BLaER1 treated with 17β-estradiol and CSF1 and Interleukin-3, amounts not matched to agents 10 nM and 100 nM (cell line): ENCODE measurements at regions not wholly inside any gene's neighbourhood (a gene's known extent, or its start where the extent isn't known, plus 50 kb on each side); places are given as distances from the start of the nearest gene placed in this dataset.
A peak's percentile ranks its signal among the peaks of the same experiment; 100 is the strongest.
"Not testable (repeated sequence)": the region's sequence is repeated elsewhere in the genome, so short reads cannot be mapped to it uniquely, and the experiment has no call there.

Experiments
- H3K27ac ChIP-seq, 11 experiments: shearing (Covaris generic); formaldehyde crosslinking; 2 replicates each; pipeline ENCODE4 v1.8.1; 2022
- H3K27me3 ChIP-seq, 11 experiments: shearing (Covaris generic); formaldehyde crosslinking; 2 replicates each; pipeline ENCODE4 v1.8.1; 2022
- H3K36me3 ChIP-seq, 11 experiments: shearing (Covaris generic); formaldehyde crosslinking; 2 replicates each; pipeline ENCODE4 v1.8.1; 2022
- H3K4me1 ChIP-seq, 10 experiments: shearing (Covaris generic); formaldehyde crosslinking; 2 replicates each; pipeline ENCODE4 v1.8.1; 2022
- H3K4me2 ChIP-seq, 11 experiments: shearing (Covaris generic); formaldehyde crosslinking; 2 replicates each; pipeline ENCODE4 v1.8.1; 2022
- H3K4me3 ChIP-seq, 10 experiments: shearing (Covaris generic); formaldehyde crosslinking; 2 replicates each; pipeline ENCODE4 v1.8.1; 2022
- H3K9ac ChIP-seq, 11 experiments: shearing (Covaris generic); formaldehyde crosslinking; 2 replicates each; pipeline ENCODE4 v1.8.1; 2022
- H3K9me3 ChIP-seq, 11 experiments: shearing (Covaris generic); formaldehyde crosslinking; replicated peaks in 1 of 11; 2 replicates each; pipeline ENCODE4 v1.8.1; 2022
- H4K20me1 ChIP-seq, 11 experiments: shearing (Covaris generic); formaldehyde crosslinking; 2 replicates each; pipeline ENCODE4 v1.8.1; 2022
- Cebpa-rat ChIP-seq, 11 experiments: shearing (Covaris generic); IDR thresholded peaks; 2 replicates each; pipeline ENCODE4 v1.8.1; 2022

DNA sequence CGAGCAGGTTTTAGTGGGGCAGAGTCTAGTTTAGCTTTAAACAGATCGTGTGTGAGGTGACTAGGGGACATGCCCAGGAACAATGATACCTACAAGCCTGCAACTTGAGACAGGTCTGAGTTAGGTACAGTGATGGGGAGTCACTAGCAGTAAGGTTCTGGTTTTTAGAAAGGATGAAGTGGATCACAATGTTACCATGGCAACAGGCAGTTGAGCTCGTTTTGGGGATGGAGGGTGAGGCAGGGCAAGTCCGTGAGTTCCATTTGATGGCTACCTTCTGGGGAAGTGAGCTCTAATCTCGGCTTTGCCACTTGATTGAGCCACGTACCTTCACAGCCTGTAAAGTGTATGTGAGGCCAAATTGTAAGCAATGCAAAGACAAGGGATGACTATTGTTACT, 76.0 kb upstream of the GTF3A start:
- Histone ChIP-seq H3K9ac (no peak overlapping the region), H3K36me3 (no peaks in the 10 kb centered on the region), H3K27me3 (no peaks in the 10 kb centered on the region), H3K4me2 (no peak overlapping the region), H3K4me1 (peaks cover 0 to 33% (median 0%) of the 10 kb centered on the region in 10 experiments; a peak in 6 of 20 replicates), H3K4me3 (no peak overlapping the region), H3K9me3 (peaks cover 0 to 15% (median 13%) of the 10 kb centered on the region in 11 experiments; a peak in 15 of 22 replicates), H3K27ac (no peak overlapping the region), H4K20me1 (no peaks in the 10 kb centered on the region)
- TF ChIP-seq Cebpa-rat (IDR thresholded peaks at IDR 0.05): no peak

DNA sequence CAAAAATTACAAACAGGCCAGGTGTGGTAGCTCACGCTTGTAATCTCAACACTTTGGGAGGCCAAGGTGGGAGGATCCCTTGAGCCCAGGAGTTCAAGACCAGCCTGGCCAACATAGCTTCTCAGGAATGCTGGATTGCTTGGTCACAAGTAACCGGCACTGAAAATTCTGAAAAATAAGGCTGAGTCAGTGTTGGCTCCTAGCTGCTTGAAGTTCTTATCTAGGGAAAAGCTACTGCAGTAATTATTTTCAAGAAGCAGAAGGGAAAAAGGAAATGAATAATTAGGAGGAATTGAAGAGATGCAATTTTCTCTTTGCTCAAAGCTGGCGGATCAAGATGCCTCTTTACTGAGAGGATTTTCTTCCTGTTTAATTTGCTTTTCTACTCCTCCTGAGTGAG, 75.0 kb upstream of the GTF3A start:
- Histone ChIP-seq H4K20me1 (no peaks in the 10 kb centered on the region), H3K27ac (no peak overlapping the region), H3K9me3 (peaks cover 0 to 15% (median 13%) of the 10 kb centered on the region in 11 experiments; a peak in 15 of 22 replicates), H3K4me3 (no peak overlapping the region), H3K4me2 (peak overlapping the region in 2 of 11 experiments; percentile 37 to 72; a peak in 4 of 22 replicates), H3K9ac (no peak overlapping the region), H3K27me3 (no peaks in the 10 kb centered on the region), H3K36me3 (no peaks in the 10 kb centered on the region), H3K4me1 (peaks cover 0 to 33% (median 0%) of the 10 kb centered on the region in 10 experiments; a peak in 6 of 20 replicates)
- TF ChIP-seq Cebpa-rat (IDR thresholded peaks at IDR 0.05): no peak

DNA sequence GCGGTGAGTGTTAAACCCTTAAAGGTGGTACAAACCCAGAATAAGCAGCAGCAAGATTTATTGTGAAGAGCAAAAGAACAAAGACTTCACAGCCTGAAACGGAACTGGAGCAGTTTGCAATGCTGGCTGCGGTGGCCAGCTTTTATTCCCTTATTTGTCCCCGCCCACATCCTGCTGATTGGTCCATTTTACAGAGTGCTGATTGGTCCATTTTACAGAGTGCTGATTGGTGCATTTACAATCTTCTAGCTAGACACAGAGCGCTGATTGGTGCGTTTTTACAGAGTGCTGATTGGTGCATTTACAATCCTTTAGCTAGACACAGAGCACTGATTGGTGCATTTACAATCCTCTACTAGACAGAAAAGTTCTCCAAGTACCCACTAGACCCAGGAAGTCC, 73.6 kb upstream of the GTF3A start:
- Histone ChIP-seq H3K4me1 (peaks cover 0 to 33% (median 0%) of the 10 kb centered on the region in 10 experiments; a peak in 6 of 20 replicates), H3K9me3 (peaks cover 0 to 15% (median 13%) of the 10 kb centered on the region in 11 experiments; a peak in 15 of 22 replicates)
- not testable (repeated sequence) for H3K4me3 ChIP-seq, H3K4me2 ChIP-seq, H3K27ac ChIP-seq, H3K36me3 ChIP-seq, H3K9ac ChIP-seq, H3K27me3 ChIP-seq, H4K20me1 ChIP-seq

DNA sequence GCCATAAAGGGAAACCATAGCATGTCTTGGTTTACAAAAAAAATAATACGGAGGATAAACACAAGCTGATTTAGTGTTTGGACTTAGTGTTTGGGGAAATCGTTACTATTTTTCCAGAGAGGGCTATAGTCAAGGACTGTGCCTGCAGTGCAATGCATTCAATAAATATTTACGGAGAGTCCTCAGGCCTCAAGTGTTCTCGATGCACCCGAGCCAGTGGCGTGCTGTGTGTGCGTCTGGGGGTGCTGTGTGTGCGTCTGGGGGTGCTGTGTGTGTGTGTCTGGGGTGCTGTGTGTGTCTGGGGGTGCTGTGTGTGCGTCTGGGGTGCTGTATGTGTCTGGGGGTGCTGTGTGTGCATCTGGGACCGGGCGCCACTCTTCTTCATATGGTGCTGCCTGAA, 71.7 kb upstream of the GTF3A start:
- Histone ChIP-seq H3K4me2 (no peak overlapping the region), H3K27me3 (no peaks in the 10 kb centered on the region), H3K27ac (no peak overlapping the region), H3K36me3 (no peaks in the 10 kb centered on the region), H3K4me1 (peaks cover 0 to 23% (median 0%) of the 10 kb centered on the region in 10 experiments; a peak in 6 of 20 replicates), H3K4me3 (no peak overlapping the region), H4K20me1 (no peaks in the 10 kb centered on the region), H3K9me3 (peaks cover 0 to 15% (median 13%) of the 10 kb centered on the region in 11 experiments; a peak in 15 of 22 replicates), H3K9ac (no peak overlapping the region)
- no peak for TF ChIP-seq Cebpa-rat (IDR thresholded peaks at IDR 0.05)

DNA sequence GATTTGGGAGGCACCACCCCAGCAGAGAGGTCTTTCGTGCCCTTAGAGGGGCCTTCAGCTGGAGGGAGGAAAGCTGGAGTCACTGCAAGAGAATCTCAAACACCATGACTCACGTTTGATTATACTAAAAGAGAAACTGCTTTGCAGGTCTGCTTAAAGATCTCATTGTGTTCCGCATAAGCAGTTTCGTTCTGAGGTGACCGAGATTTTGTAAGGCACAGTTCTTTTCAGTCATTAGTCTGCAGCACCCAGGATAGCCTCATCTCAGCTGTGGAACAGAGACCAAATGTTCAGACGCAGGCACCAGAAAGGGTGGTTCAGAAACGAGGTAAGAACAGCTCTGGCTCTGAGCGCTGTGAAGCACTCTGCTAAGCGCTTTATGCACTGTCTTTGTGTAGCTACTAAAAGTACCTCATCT, 71.2 kb upstream of the GTF3A start:
- H3K36me3 ChIP-seq: no peaks in the 10 kb centered on the region
- no peaks in the 10 kb centered on the region for H4K20me1 ChIP-seq
- H3K4me1 ChIP-seq: peaks cover 0 to 18% (median 0%) of the 10 kb centered on the region in 10 experiments; a peak in 5 of 20 replicates
- no peak overlapping the region for H3K4me2 ChIP-seq
- no peak overlapping the region for H3K27ac ChIP-seq
- H3K4me3 ChIP-seq: no peak overlapping the region
- H3K27me3 ChIP-seq: no peaks in the 10 kb centered on the region
- no peak for TF ChIP-seq Cebpa-rat (IDR thresholded peaks at IDR 0.05)
- H3K9me3 ChIP-seq: peaks cover 0 to 15% (median 13%) of the 10 kb centered on the region in 11 experiments; a peak in 15 of 22 replicates
- no peak overlapping the region for H3K9ac ChIP-seq

DNA sequence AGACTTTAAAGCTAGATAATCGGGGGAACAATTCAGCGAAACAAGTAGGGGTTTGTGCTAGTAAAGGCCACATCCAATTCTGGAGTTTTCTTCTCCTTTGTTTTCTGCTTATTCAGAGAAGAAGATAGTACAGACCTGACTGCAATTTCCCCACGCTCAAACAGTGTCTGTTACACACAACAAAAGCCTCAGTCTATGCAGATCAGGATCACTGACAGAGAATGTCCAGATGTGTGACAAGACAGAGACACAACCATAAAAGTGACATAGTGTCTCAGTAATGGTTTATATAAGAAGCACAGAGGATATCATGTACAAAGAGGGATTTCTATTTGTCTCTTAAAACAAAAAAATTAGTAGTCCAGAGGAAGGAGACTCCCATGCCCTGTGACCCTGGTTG, 70.7 kb upstream of the GTF3A start:
- Histone ChIP-seq H3K4me2 (no peak overlapping the region), H3K9ac (no peak overlapping the region), H3K36me3 (no peaks in the 10 kb centered on the region), H3K9me3 (peaks cover 0 to 15% (median 13%) of the 10 kb centered on the region in 11 experiments; a peak in 15 of 22 replicates), H3K4me3 (no peak overlapping the region), H3K27ac (no peak overlapping the region), H4K20me1 (no peaks in the 10 kb centered on the region; a peak in 1 of 22 replicates), H3K4me1 (peaks cover 0 to 16% (median 0%) of the 10 kb centered on the region in 10 experiments; a peak in 5 of 20 replicates), H3K27me3 (no peaks in the 10 kb centered on the region)
- TF ChIP-seq Cebpa-rat (IDR thresholded peaks at IDR 0.05): no peak

DNA sequence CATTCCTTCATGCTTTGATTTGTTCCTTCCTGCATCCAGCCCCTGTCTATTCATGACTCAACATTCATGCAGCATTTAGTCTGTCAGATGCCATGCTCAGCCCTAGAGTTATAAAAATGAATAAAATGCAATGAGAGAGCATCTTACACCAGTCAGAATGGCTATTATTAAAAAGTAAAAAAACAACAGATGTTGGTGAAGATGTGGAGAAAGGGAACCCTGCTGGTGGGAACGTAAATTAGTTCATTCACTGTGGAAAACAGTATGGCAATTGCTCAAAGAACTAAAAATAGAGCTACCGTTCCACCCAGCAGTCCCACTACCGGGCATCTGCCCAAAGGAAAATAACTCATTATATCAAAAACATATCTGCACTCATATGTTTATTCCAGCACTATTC, 70.0 kb upstream of the GTF3A start:
- peaks cover 0 to 15% (median 13%) of the 10 kb centered on the region in 11 experiments; a peak in 15 of 22 replicates for H3K9me3 ChIP-seq
- H3K27ac ChIP-seq: no peak overlapping the region
- H3K4me2 ChIP-seq: no peak overlapping the region
- H3K4me3 ChIP-seq: no peak overlapping the region
- H3K27me3 ChIP-seq: no peaks in the 10 kb centered on the region
- peaks cover 0 to 12% (median 0%) of the 10 kb centered on the region in 10 experiments; a peak in 5 of 20 replicates for H3K4me1 ChIP-seq
- H3K36me3 ChIP-seq: no peaks in the 10 kb centered on the region
- H3K9ac ChIP-seq: no peak overlapping the region
- TF ChIP-seq Cebpa-rat (IDR thresholded peaks at IDR 0.05): no peak
- H4K20me1 ChIP-seq: no peaks in the 10 kb centered on the region; a peak in 2 of 22 replicates

DNA sequence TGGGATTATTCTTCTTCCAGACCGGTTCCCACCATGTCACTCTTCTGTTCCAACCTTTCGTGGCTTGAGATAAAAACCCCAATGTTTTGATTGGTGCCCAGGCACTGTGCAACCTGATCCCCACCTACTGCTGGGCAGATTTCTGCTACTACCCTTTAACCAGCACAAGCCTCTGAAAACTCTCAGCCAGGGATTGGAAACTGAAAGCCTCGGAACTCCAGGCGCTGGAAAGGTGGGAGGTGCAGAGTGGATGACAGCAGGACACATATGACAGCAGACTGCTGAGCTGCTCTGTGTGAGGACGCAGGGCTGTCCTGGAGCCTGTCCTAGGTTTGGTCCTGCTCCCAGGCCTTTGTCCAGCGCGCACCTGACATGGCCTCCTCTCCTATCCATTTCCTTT, 68.5 kb upstream of the GTF3A start:
- Histone ChIP-seq H3K4me1 (no peaks in the 10 kb centered on the region), H4K20me1 (no peaks in the 10 kb centered on the region; a peak in 3 of 22 replicates), H3K36me3 (no peaks in the 10 kb centered on the region), H3K4me3 (no peak overlapping the region), H3K27me3 (no peaks in the 10 kb centered on the region), H3K27ac (no peak overlapping the region), H3K4me2 (no peak overlapping the region), H3K9ac (no peak overlapping the region), H3K9me3 (peaks cover 0 to 5% (median 4%) of the 10 kb centered on the region in 11 experiments; a peak in 15 of 22 replicates)
- no peak for TF ChIP-seq Cebpa-rat (IDR thresholded peaks at IDR 0.05)

DNA sequence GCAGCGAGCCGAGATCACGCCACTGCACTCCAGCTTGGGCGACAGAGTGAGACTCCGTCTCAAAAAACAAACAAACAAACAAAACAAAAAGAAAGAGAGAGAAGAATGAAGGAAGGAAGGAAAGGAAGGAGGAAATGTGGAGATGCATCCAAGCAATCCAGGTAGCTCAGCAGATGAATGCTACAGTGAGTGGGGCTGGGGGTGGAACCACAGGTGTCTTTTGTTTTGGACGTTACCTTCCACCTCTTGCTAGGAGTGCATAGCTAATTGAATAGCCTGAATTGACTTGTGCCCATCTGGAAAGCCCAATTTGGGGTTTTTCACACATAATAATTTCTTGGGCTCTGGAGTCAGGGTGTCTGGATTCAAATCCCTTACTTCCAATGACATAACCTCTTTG, 66.0 kb upstream of the GTF3A start:
- Histone ChIP-seq H3K27me3 (peaks cover 7 to 13% (median 11%) of the 10 kb centered on the region in 11 experiments; a peak in 17 of 22 replicates), H3K9ac (no peak overlapping the region), H3K27ac (no peak overlapping the region), H3K4me1 (peaks cover 0 to 10% (median 5%) of the 10 kb centered on the region in 10 experiments; a peak in 9 of 20 replicates), H3K4me3 (no peak overlapping the region), H3K9me3 (no peaks in the 10 kb centered on the region), H3K4me2 (no peak overlapping the region), H4K20me1 (no peaks in the 10 kb centered on the region; a peak in 3 of 22 replicates), H3K36me3 (no peaks in the 10 kb centered on the region)
- no peak for TF ChIP-seq Cebpa-rat (IDR thresholded peaks at IDR 0.05)
